GM21360 (cell line): ENCODE measurements at regions not wholly inside any gene's neighbourhood (a gene's known extent, or its start where the extent isn't known, plus 50 kb on each side); places are given as distances from the start of the nearest gene placed in this dataset.

Experiments used
- ATAC-seq: cut with Tn5 transposase; IDR thresholded peaks from one replicate; pipeline ENCODE4 v1.9.1; 2021; ENCODE audit warnings: mild to moderate bottlenecking, moderate library complexity; ENCODE audit not compliant: unreplicated experiment

GRCh38 chr4:144302704-144303536 lies 162.4 kb upstream of the GYPA start:
- no peak for ATAC-seq

DNA sequence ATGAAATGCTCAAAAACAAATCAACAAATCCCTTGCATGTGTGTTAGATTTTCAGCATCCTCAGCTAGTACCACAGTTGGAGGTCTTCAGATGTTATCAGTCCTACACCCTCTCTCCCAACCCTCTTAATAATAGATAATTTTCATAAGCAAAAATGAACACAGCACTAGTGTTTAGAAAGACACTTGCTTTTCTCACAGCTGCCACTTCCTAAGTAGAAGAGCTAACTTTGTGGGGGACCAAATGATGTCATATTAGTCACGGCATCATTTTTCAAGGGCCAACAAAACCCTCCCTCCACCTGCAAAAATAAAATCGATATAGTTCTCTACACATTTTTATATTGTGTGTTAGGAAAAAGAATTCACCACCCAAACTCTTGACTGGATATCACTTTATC lies 163.5 kb upstream of the GYPA start:
- ATAC-seq, result no peak

- no peak for ATAC-seq
Measured at GRCh38 chr4:144310535-144310934, 170.0 kb upstream of the GYPA start.

DNA sequence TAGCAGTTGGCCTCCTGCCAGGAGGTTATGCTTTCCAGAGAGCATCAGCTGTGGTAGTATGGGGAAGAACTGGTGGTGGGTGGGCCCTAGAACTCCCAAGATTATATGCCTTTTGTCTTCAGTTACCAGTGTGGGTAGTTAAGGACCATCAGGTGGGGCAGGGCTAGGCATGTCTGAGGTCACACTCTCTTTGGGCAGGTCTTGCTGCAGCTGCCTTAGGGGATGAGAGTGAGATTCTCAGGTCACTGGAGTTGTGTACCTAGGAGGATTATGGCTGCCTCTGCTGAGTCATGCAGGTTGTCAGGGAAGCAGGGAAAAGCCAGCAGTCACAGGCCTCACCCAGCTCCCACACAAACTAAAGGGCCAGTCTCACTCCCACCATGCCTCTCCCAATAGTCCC lies 172.9 kb upstream of the GYPA start:
- no peak for ATAC-seq

GRCh38 chr4:144316869-144317268 lies 176.4 kb upstream of the GYPA start:
- ATAC-seq, result peak; percentile 95

DNA sequence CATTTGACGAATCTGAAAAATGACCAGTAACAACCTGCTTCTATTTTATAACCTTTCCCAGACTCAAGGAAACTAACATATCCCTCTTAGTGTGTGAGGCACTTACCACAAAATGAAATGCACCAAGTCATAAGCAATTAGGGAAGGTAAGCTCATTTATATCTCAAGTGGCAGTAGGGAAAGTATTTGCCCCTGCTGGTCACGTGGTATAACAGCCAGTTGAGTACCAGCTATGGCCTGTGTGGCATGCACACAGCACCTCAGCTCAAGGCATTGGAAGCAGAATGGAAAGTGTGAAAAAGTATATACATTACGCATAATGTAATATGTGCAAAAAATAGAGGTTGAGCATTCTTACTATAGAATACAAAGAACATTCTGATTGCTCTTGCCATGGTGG lies 178.3 kb upstream of the GYPA start:
- no peak for ATAC-seq

- no peak for ATAC-seq
Measured at GRCh38 chr4:144336633-144337032, 196.1 kb upstream of the GYPA start.

GRCh38 chr4:144338148-144338547 lies 197.6 kb upstream of the GYPA start:
- ATAC-seq, result peak; percentile 54

DNA sequence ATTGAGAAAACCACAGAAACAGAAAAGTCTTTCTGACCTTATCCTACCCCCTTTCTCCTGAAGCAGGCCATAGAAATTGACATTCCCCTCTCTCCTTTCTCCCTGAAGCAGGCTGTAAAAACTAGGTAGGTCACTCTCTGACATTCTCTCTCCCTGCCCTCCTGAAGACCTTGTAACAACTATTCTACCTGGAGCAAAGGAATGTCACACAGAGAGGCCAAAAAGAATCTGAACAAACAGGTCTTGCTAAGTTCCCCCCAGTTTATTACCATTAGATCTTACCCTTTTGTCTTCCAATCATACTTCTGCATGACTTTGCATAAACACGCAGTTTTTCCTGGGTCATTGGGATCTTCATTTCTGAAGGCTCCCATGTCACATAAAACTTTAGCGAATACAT lies 198.3 kb upstream of the GYPA start:
- no peak for ATAC-seq

DNA sequence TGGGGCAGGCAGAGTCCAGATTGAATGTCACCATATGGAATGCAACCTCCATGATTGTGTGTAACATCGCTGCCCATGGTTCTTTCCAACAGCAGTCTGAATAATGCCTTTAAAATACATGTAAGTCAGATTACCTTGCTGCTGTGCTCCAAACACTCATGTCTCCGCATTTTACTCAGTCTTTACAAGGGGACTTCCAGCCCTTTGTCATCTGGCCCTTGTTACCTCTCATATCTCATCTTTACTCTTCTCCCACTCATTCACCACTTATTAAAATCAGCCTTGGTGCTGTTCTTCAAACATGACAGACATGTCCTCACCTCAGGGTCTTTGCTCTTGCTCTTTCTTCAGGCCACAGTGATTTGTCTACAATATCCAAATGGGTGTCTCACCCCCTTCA lies 200.4 kb upstream of the GYPA start:
- ATAC-seq, result no peak

GRCh38 chr4:144342949-144343760 lies 202.6 kb upstream of the GYPA start:
- ATAC-seq, result no peak

GRCh38 chr4:144347121-144347520 lies 206.6 kb upstream of the GYPA start:
- ATAC-seq, result no peak

GRCh38 chr4:144350706-144351105 lies 210.2 kb upstream of the GYPA start:
- no peak for ATAC-seq

DNA sequence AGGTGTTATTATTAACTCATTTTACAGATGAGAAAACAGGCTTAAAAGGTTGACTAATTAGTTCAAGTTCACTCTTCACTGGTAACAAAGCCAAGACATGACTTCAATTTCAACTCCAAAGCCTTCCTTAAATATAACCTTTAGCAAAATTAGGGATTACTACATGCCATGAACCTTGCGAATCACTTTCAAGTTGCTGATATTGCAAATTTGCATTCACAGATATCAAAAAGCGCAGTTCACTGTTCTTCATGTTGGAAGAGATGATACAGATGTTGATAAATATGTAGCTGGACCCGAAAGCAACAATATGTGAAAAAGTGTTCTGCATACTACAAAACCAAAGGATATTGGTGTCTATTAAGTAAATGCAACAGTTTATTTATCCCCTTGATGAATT lies 210.8 kb upstream of the GYPA start:
- ATAC-seq, result no peak

GRCh38 chr4:144353292-144353691 lies 212.8 kb upstream of the GYPA start:
- ATAC-seq, result no peak

GRCh38 chr4:144355811-144356757 lies 215.6 kb upstream of the GYPA start:
- ATAC-seq, result peak; percentile 99

GRCh38 chr4:144356941-144357381 lies 216.4 kb upstream of the GYPA start:
- ATAC-seq, result no peak

GRCh38 chr4:144357975-144358374 lies 217.5 kb upstream of the GYPA start:
- peak; percentile 35 for ATAC-seq

DNA sequence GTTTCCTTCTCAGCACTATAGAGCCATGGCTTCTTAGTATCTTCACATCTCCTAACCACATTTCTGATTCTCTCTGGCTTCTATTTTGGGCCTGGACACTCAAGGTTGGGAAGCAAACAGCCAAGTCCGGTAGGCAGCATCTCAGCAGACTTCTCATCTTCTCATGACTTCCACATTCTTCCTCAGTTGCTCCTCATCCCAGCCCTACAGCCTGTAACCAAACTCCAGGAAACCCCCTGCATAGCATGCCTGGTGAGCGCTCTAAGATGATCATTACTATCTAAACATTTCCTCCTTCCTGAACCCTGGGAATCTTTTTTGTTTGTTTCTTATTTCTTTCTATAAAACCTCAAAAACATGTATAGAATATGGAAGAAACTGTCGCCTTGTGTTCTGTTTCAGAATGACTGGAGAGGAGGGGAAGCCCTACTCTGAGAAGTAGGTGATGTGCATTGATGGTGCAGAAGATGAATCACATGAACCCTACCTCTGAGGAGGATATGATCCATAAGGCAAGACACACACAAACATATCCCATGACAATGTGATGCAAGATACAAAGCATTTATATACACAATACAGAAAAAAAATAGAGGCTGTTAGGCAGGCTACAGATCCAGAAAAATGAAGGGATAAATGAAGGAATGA lies 219.8 kb upstream of the GYPA start:
- no peak for ATAC-seq

DNA sequence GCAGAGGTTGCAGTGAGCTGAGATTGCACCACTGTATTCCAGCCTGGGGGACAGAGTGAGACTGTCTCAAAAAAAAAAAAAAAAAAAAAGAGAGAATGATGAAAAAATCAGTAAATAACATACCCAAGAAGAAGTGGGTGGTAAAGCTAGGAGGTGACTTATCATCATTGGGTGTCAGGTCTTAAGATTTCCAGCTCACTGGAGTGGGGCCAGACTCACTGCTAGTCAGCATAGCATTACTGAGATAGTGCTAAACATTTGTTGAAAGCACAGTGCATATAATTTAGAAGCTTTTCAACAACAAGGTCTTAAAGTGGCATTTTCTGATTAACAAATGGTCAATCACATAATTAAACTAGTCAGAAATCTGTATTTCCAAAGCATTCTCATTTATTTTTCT lies 221.8 kb upstream of the GYPA start:
- ATAC-seq, result no peak
